Neural cell (in vitro differentiated cells): ENCODE measurements at regions not wholly inside any gene's neighbourhood (a gene's known extent, or its start where the extent isn't known, plus 50 kb on each side); places are given as distances from the start of the nearest gene placed in this dataset.

ENCODE experiments used
- H2AFZ ChIP-seq: fragments of 200-600, 300-800 bp; sonication (generic), shearing (Covaris generic); 2 replicates; pipeline ENCODE4 v1.6.0; 2014; ENCODE audit warnings: low read depth, mild to moderate bottlenecking, antibody characterized with exemption, low read length, moderate library complexity
- H3F3A ChIP-seq: fragments of 200-600 bp; shearing (Covaris generic); 2 replicates; pipeline ENCODE4 v1.6.1; 2016; ENCODE audit warnings: mild to moderate bottlenecking, moderate library complexity, mixed read lengths, antibody characterized with exemption, low read length; ENCODE audit not compliant: insufficient read depth, poor library complexity, severe bottlenecking
- H3K27ac ChIP-seq: fragments of 200-600, 300-800 bp; sonication (generic), shearing (Covaris generic); 2 replicates; pipeline ENCODE4 v1.5.1; 2014; ENCODE audit warnings: mild to moderate bottlenecking, low read length, moderate library complexity
- H3K27me3 ChIP-seq: fragments of 300-800, 200-600 bp; sonication (generic), shearing (Covaris generic); 2 replicates; pipeline ENCODE4 v1.6.0; 2014; ENCODE audit warnings: mild to moderate bottlenecking, low read depth, low read length, moderate library complexity; ENCODE audit not compliant: insufficient read depth
- H3K36me3 ChIP-seq: fragments of 300-800, 200-600 bp; sonication (generic), shearing (Covaris generic); 2 replicates; pipeline ENCODE4 v1.5.1; 2014; ENCODE audit warnings: mild to moderate bottlenecking, antibody characterized with exemption, low read length, moderate library complexity; ENCODE audit not compliant: insufficient read depth
- H3K4me2 ChIP-seq: fragments of 300-800, 200-600 bp; sonication (generic), shearing (Covaris generic); 2 replicates; pipeline ENCODE4 v1.6.0; 2014; ENCODE audit warnings: mild to moderate bottlenecking, low read length
- H3K4me3 ChIP-seq: fragments of 300-800, 200-600 bp; sonication (generic), shearing (Covaris generic); 2 replicates; pipeline ENCODE4 v1.5.1; 2014; ENCODE audit warnings: mild to moderate bottlenecking, low read length, moderate library complexity
- H3K79me2 ChIP-seq: fragments of 200-600 bp; shearing (Covaris generic); replicated peaks from 2 replicates; pipeline ENCODE4 v1.6.0; 2014; ENCODE audit warnings: mild to moderate bottlenecking, low read length, moderate library complexity; ENCODE audit not compliant: insufficient read depth
- H3K9ac ChIP-seq: fragments of 300-800, 200-600 bp; sonication (generic), shearing (Covaris generic); 2 replicates; pipeline ENCODE4 v1.6.1; 2016; ENCODE audit warnings: mild to moderate bottlenecking, low read length, mixed read lengths
- H3K9me2 ChIP-seq: fragments of 200-600 bp; shearing (Covaris generic); 2 replicates; pipeline ENCODE4 v1.6.1; 2016; ENCODE audit warnings: mild to moderate bottlenecking, low read length, mixed read lengths; ENCODE audit not compliant: insufficient read depth
- H3K9me3 ChIP-seq: fragments of 200-600, 300-800 bp; sonication (generic), shearing (Covaris generic); 2 replicates; pipeline ENCODE4 v1.6.1; 2016; ENCODE audit warnings: mild to moderate bottlenecking, mixed run types, low read length, moderate library complexity, mixed read lengths
- H4K20me1 ChIP-seq: fragments of 200-600 bp; shearing (Covaris generic); 2 replicates; pipeline ENCODE4 v1.6.1; 2016; ENCODE audit warnings: mild to moderate bottlenecking, mixed run types; ENCODE audit not compliant: insufficient read depth
- EP300 ChIP-seq: fragments of 450-650 bp; conservative IDR thresholded peaks from 2 replicates; pipeline ENCODE4 v1.6.1; 2014; ENCODE audit warnings: antibody characterized with exemption, mild to moderate bottlenecking, moderate library complexity; ENCODE audit not compliant: poor library complexity, severe bottlenecking
- EZH2 ChIP-seq: fragments of 200-600, 300-800 bp; shearing (Covaris generic), sonication (generic); IDR thresholded peaks from 2 replicates; pipeline ENCODE4 v1.6.1; 2014; ENCODE audit warnings: antibody characterized with exemption, low read length, borderline replicate concordance, mild to moderate bottlenecking; ENCODE audit not compliant: insufficient read depth, poor library complexity, severe bottlenecking
- MXI1 ChIP-seq: fragments of 450-650 bp; conservative IDR thresholded peaks from 2 replicates; pipeline ENCODE4 v1.6.1; 2014; ENCODE audit warnings: antibody characterized with exemption, mild to moderate bottlenecking; ENCODE audit not compliant: poor library complexity, severe bottlenecking
- POLR2AphosphoS5 ChIP-seq: IDR thresholded peaks from 2 replicates; pipeline ENCODE4 v1.6.1; 2012
- RAD21 ChIP-seq: fragments of 450-650 bp; conservative IDR thresholded peaks from 2 replicates; pipeline ENCODE4 v1.6.1; 2014; ENCODE audit warnings: antibody characterized with exemption, mild to moderate bottlenecking, moderate library complexity
- SMC3 ChIP-seq: fragments of 450-650 bp; conservative IDR thresholded peaks from 2 replicates; pipeline ENCODE4 v1.6.1; 2014; ENCODE audit warnings: antibody characterized with exemption, mild to moderate bottlenecking, moderate library complexity; ENCODE audit not compliant: poor library complexity
- TAF1 ChIP-seq: IDR thresholded peaks from 2 replicates; pipeline ENCODE4 v1.6.1; 2012; ENCODE audit warnings: low read depth
- TF ChIP-seq, protein P1 (sequence below): IDR thresholded peaks from 2 replicates; pipeline ENCODE4 v1.6.1; 2012; ENCODE audit warnings: borderline replicate concordance
- TF ChIP-seq, protein P2 (sequence below): fragments of 450-650 bp; IDR thresholded peaks from 2 replicates; pipeline ENCODE4 v1.5.1; 2014; ENCODE audit warnings: antibody characterized with exemption, mild to moderate bottlenecking, moderate library complexity; ENCODE audit not compliant: poor library complexity, severe bottlenecking

DNA sequence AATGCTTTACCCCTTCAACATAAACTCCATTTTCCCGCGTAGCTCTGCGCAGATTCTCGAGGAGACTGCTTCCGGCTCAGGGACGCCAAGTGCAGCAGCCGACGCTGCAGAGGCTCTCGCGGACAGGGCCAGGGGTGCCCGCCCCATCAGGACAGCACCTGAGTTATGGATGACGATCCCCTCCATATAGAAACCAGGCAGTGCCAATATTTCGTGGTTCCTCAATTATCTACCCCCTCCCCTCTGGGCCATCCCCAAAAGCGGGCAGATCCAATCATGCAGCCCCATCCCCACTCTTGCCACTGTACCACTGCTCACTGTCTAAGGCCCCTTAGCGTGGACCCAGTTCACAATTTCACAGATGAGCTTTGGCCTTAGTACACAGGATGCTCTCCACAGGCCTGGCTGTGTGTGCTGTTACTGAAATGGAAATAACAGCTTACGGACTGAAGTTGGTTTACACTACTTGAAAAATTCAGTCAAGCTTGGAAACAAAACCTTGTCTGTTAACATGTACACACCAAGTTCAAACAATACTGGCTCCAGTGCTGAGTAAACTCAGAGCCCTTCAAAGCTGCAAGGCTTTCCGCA, 74.5 kb downstream of the DACT2 start:
- no peaks in the 10 kb centered on the region for H3K36me3 ChIP-seq
- H3K4me2 ChIP-seq: no peak overlapping the region
- H3F3A ChIP-seq: no peaks in the 10 kb centered on the region
- H3K79me2 ChIP-seq: no peaks in the 10 kb centered on the region
- no peaks in the 10 kb centered on the region for H4K20me1 ChIP-seq
- no peak overlapping the region for H3K4me3 ChIP-seq
- H2AFZ ChIP-seq: no peak overlapping the region
- no peak overlapping the region for H3K27ac ChIP-seq
- H3K9me2 ChIP-seq: no peaks in the 10 kb centered on the region
- TF ChIP-seq EZH2 (no peak), EP300 (no peak), SMC3 (no peak), RAD21 (no peak), MXI1 (no peak), TAF1 (no peak)
- TF ChIP-seq, protein P1, sequence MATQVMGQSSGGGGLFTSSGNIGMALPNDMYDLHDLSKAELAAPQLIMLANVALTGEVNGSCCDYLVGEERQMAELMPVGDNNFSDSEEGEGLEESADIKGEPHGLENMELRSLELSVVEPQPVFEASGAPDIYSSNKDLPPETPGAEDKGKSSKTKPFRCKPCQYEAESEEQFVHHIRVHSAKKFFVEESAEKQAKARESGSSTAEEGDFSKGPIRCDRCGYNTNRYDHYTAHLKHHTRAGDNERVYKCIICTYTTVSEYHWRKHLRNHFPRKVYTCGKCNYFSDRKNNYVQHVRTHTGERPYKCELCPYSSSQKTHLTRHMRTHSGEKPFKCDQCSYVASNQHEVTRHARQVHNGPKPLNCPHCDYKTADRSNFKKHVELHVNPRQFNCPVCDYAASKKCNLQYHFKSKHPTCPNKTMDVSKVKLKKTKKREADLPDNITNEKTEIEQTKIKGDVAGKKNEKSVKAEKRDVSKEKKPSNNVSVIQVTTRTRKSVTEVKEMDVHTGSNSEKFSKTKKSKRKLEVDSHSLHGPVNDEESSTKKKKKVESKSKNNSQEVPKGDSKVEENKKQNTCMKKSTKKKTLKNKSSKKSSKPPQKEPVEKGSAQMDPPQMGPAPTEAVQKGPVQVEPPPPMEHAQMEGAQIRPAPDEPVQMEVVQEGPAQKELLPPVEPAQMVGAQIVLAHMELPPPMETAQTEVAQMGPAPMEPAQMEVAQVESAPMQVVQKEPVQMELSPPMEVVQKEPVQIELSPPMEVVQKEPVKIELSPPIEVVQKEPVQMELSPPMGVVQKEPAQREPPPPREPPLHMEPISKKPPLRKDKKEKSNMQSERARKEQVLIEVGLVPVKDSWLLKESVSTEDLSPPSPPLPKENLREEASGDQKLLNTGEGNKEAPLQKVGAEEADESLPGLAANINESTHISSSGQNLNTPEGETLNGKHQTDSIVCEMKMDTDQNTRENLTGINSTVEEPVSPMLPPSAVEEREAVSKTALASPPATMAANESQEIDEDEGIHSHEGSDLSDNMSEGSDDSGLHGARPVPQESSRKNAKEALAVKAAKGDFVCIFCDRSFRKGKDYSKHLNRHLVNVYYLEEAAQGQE: no peak
- TF ChIP-seq, protein P2, sequence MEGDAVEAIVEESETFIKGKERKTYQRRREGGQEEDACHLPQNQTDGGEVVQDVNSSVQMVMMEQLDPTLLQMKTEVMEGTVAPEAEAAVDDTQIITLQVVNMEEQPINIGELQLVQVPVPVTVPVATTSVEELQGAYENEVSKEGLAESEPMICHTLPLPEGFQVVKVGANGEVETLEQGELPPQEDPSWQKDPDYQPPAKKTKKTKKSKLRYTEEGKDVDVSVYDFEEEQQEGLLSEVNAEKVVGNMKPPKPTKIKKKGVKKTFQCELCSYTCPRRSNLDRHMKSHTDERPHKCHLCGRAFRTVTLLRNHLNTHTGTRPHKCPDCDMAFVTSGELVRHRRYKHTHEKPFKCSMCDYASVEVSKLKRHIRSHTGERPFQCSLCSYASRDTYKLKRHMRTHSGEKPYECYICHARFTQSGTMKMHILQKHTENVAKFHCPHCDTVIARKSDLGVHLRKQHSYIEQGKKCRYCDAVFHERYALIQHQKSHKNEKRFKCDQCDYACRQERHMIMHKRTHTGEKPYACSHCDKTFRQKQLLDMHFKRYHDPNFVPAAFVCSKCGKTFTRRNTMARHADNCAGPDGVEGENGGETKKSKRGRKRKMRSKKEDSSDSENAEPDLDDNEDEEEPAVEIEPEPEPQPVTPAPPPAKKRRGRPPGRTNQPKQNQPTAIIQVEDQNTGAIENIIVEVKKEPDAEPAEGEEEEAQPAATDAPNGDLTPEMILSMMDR: no peak
- no peaks in the 10 kb centered on the region for H3K9me3 ChIP-seq
- no peak overlapping the region for H3K9ac ChIP-seq
- no peaks in the 10 kb centered on the region for H3K27me3 ChIP-seq

DNA sequence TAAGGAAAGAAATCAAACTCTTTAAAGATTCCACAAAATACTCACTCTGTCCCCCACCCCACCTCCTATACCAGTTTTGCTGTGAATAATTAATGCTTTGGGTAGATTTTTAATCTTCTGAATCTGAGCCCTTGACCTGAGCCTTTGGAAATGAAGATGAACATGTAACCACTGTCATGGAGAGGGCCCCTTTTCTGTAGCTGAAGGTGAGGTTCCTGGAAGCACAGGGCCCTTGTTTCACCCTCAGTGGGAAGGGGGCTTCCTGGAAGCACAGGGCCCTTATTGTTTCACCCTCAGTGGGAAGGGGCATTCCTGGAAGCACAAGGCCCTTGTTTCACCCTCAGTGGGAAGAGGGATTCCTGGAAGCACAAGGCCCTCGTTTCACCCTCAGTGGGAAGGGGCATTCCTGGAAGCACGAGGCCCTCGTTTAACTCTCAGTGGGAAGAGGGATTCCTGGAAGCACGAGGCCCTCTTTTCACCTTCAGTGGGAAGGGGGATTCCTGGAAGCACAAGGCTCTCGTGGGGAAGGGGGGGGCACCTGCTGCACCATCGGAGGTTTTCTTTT, 75.7 kb downstream of the DACT2 start:
- H3K36me3 ChIP-seq: no peaks in the 10 kb centered on the region
- H4K20me1 ChIP-seq: no peaks in the 10 kb centered on the region
- no peaks in the 10 kb centered on the region for H3K9me3 ChIP-seq
- H3K9me2 ChIP-seq: no peaks in the 10 kb centered on the region
- H3K4me2 ChIP-seq: no peak overlapping the region
- H3K4me3 ChIP-seq: no peak overlapping the region
- no peaks in the 10 kb centered on the region for H3K79me2 ChIP-seq
- H3K27ac ChIP-seq: no peak overlapping the region
- H3K27me3 ChIP-seq: no peaks in the 10 kb centered on the region
- H3K9ac ChIP-seq: no peak overlapping the region
- no peaks in the 10 kb centered on the region for H3F3A ChIP-seq
- no peak for TF ChIP-seq RAD21
- no peak overlapping the region for H2AFZ ChIP-seq

DNA sequence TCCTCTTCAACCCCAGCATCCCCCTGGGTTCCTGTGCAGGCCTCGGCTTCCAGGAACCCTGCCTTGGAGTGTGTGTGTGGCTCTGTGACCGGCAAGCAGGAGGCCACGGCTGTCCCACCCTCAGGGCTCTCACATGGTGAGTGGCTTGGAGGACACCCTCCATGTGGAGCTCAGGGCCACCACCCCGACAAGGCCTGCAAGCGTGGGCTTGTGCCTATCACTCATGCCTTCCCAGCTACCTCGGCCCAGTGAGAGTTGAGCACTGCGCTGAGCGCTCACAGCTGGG, 76.7 kb downstream of the DACT2 start:
- no peaks in the 10 kb centered on the region for H3K9me3 ChIP-seq
- no peak overlapping the region for H3K9ac ChIP-seq
- H3K9me2 ChIP-seq: no peaks in the 10 kb centered on the region
- H3K4me2 ChIP-seq: no peak overlapping the region
- H3K79me2 ChIP-seq: no peaks in the 10 kb centered on the region
- no peak overlapping the region for H2AFZ ChIP-seq
- no peak overlapping the region for H3K27ac ChIP-seq
- no peaks in the 10 kb centered on the region for H3K27me3 ChIP-seq
- H3K36me3 ChIP-seq: no peaks in the 10 kb centered on the region
- no peaks in the 10 kb centered on the region for H3F3A ChIP-seq
- H4K20me1 ChIP-seq: no peaks in the 10 kb centered on the region
- no peak overlapping the region for H3K4me3 ChIP-seq
- TF ChIP-seq TAF1 (no peak), POLR2AphosphoS5 (no peak), SMC3 (no peak), MXI1 (no peak), RAD21 (no peak), EP300 (no peak), EZH2 (no peak)
- TF ChIP-seq, protein P1: no peak
- TF ChIP-seq, protein P2: no peak
